GM12878 (cell line): ENCODE measurements at regions not wholly inside any gene's neighbourhood (a gene's known extent, or its start where the extent isn't known, plus 50 kb on each side); places are given as distances from the start of the nearest gene placed in this dataset.

Experiments used
- ATAC-seq: fragments of 200-7000 bp; cut with Tn5 transposase; 3 replicates; pipeline ENCODE4 v1.9.1; 2020; ENCODE audit warnings: mild to moderate bottlenecking, moderate library complexity
- BruUV-seq: library from RNA; stranded (reverse); fragments of 400-500 nt; replicated peaks from 2 replicates; lab custom pipeline; 2021; lab: Mats Ljungman, UMichigan
- CTCF ChIA-PET: fragments of 300-600 bp; sonication (Branson Sonifier 250); formaldehyde crosslinking; extraction: SDS; loops from one replicate; lab custom pipeline; 2021; ENCODE audit warnings: inconsistent platforms; lab: Yijun Ruan, JAX
- POLR2A ChIA-PET: fragments of 350-600 bp; formaldehyde crosslinking; extraction: SDS; loops from one replicate; lab custom pipeline; 2021; ENCODE audit warnings: inconsistent platforms; lab: Charles Lee
- RAD21 ChIA-PET: fragments of 300-600 bp; sonication (Branson Sonifier 250); formaldehyde crosslinking; loops from one replicate; lab custom pipeline; 2023; ENCODE audit warnings: antibody characterized with exemption; ENCODE audit not compliant: unreplicated experiment; lab: Charles Lee
- SMC1A ChIA-PET: fragments of 300-600 bp; sonication (Branson Sonifier 250); formaldehyde crosslinking; loops from one replicate; lab custom pipeline; 2023; ENCODE audit not compliant: unreplicated experiment, uncharacterized antibody; lab: Charles Lee
- DNase-seq: peaks from one replicate; pipeline ENCODE4 v3.0.0-alpha.2; 2011; ENCODE audit warnings: low read depth, low spot score
- FAIRE-seq: peaks from 3 replicates; lab custom pipeline; 2011; peaks lifted over from hg19 to GRCh38; lab: Jason Lieb, UNC
- H2AFZ ChIP-seq: 2 replicates; pipeline ENCODE4 v1.6.0; 2011; ENCODE audit warnings: low read depth, low read length, control low read depth; ENCODE audit not compliant: control insufficient read depth
- H3K27ac ChIP-seq: 2 replicates; pipeline ENCODE4 v1.5.1; 2011; ENCODE audit warnings: control low read depth; ENCODE audit not compliant: control insufficient read depth, insufficient read depth
- H3K27me3 ChIP-seq, 2 experiments: replicated peaks in 1 of 2; 2 replicates each; pipeline versions ENCODE4 v1.6.0 to v1.6.1; 2011; ENCODE audit warnings: low read length in 1 of 2; ENCODE audit not compliant: control insufficient read depth in 2 of 2, insufficient read depth in 2 of 2
- H3K36me3 ChIP-seq, 2 experiments: 2 replicates each; pipeline ENCODE4 v1.5.1; 2011; ENCODE audit warnings: low read length in 1 of 2; ENCODE audit not compliant: control insufficient read depth in 2 of 2, insufficient read depth in 2 of 2
- H3K4me1 ChIP-seq: 2 replicates; pipeline ENCODE4 v1.6.1; 2011; ENCODE audit warnings: mild to moderate bottlenecking, low read length, moderate library complexity, mixed read lengths; ENCODE audit not compliant: control insufficient read depth, insufficient read depth
- H3K4me2 ChIP-seq: 2 replicates; pipeline ENCODE4 v1.6.0; 2011; ENCODE audit warnings: control low read depth; ENCODE audit not compliant: control insufficient read depth, insufficient read depth
- H3K4me3 ChIP-seq: fragments of 200-600 bp; sonication (generic); 2 replicates; pipeline ENCODE4 v1.5.1; 2016
- H3K79me2 ChIP-seq: 2 replicates; pipeline ENCODE4 v1.6.0; 2011; ENCODE audit warnings: low read length; ENCODE audit not compliant: control insufficient read depth, insufficient read depth
- H3K9ac ChIP-seq: 2 replicates; pipeline ENCODE4 v1.8.0; 2011; ENCODE audit warnings: low read length, control low read depth, mixed read lengths; ENCODE audit not compliant: control insufficient read depth, insufficient read depth
- H3K9me3 ChIP-seq: replicated peaks from 3 replicates; pipeline ENCODE4 v1.5.1; 2011; ENCODE audit warnings: mild to moderate bottlenecking, low read length; ENCODE audit not compliant: control insufficient read depth, insufficient read depth
- H4K20me1 ChIP-seq: 2 replicates; pipeline ENCODE4 v1.6.0; 2011; ENCODE audit not compliant: control insufficient read depth, insufficient read depth
- CEBPZ ChIP-seq: fragments of 150-350 bp; IDR thresholded peaks from 2 replicates; pipeline ENCODE4 v1.6.1; 2016; ENCODE audit warnings: low read depth, low read length
- DPF2 ChIP-seq: fragments of 450-650 bp; IDR thresholded peaks from 2 replicates; pipeline ENCODE4 v1.6.1; 2017; ENCODE audit warnings: mild to moderate bottlenecking
- E4F1 ChIP-seq: fragments of 450-650 bp; IDR thresholded peaks from 2 replicates; pipeline ENCODE4 v1.6.1; 2018; ENCODE audit warnings: borderline replicate concordance, mild to moderate bottlenecking; ENCODE audit not compliant: partially characterized antibody
- WGBS: methylation state at CpG from one replicate; pipeline ENCODE4 v1.1.6; 2016; ENCODE audit warnings: low lambda C conversion rate; ENCODE audit not compliant: insufficient replicate concordance, insufficient coverage; ENCODE audit errors: missing lambda C conversion rate; 5-methylcytosine and 5-hydroxymethylcytosine counted together
- in situ Hi-C: fragments of 300-500 bp; cut with MboI; formaldehyde crosslinking; loops from 9 replicates; pipeline ENCODE4 v1.14.3; 2018; ENCODE audit warnings: mixed read lengths
- intact Hi-C: fragments of 100-400 bp; cut with micrococcal nuclease; formaldehyde crosslinking; loops from one replicate; pipeline ENCODE4 v1.14.2; 2022; ENCODE audit not compliant: unreplicated experiment

- FAIRE-seq: no peak
- H3K9ac ChIP-seq: no peak overlapping the region
- BruUV-seq: no TSS peak
- SMC1A ChIA-PET: no interaction called here
- ATAC-seq: no peak
- H3K36me3 ChIP-seq: no peaks in the 10 kb centered on the region
- H3K9me3 ChIP-seq: no peaks in the 10 kb centered on the region; the same call in 2 of the 3 replicates
- no peak overlapping the region for H3K27ac ChIP-seq
- CTCF ChIA-PET: no interaction called here
- intact Hi-C loops: no loop called here
- H3K4me3 ChIP-seq: no peak overlapping the region
- H3K4me1 ChIP-seq: no peaks in the 10 kb centered on the region
- POLR2A ChIA-PET: no interaction called here
- in situ Hi-C loops: no loop called here
- no peaks in the 10 kb centered on the region for H4K20me1 ChIP-seq
- RAD21 ChIA-PET: no interaction called here
- no peak overlapping the region for H2AFZ ChIP-seq
- DNase-seq: no peak
- WGBS: 48% methylated on average over 12 of the region's 12 CpGs
- H3K27me3 ChIP-seq: no peaks in the 10 kb centered on the region
- no peak overlapping the region for H3K4me2 ChIP-seq
- TF ChIP-seq E4F1 (no peak), DPF2 (no peak), CEBPZ (no peak)
- H3K79me2 ChIP-seq: no peaks in the 10 kb centered on the region
Observed at GRCh38 chr5:3684771-3685354, 89.2 kb downstream of the IRX1 start.
